ENCODE measurements at regions not wholly inside any gene's neighbourhood (a gene's known extent, or its start where the extent isn't known, plus 50 kb on each side); places are given as distances from the start of the nearest gene placed in this dataset.

DNA sequence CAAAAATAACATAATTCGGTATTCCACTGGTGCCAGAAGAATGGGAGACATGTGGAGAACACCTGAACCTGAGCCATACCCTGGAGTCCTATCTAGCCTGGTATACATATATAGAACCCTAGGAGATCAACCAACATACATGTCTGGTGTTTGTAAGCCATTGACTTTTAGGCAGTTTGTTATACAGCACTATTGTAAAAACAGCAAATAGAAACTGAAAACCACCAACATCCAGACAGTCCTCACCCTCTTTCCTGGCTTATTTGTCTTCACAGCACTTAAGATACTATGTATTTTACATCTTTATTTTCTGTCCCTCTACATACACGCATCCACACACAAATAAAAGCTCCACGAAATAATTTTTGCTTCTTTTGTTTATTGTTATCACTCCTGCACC, 404.2 kb upstream of the PMFBP1 start:
- Histone ChIP-seq H3K27me3 (replicated peaks in 1 of 4; ENCODE audit: control insufficient read depth in 3 of 4, extremely low read depth in 1 of 4, insufficient read depth in 3 of 4, low read length in 3 of 4) (no peaks in the 10 kb centered on the region), H2AK5ac (ENCODE audit: low read depth, low read length) (no peak overlapping the region), H3K18ac (ENCODE audit: extremely low read depth, low read length) (no peak overlapping the region), H3K4me3 (ENCODE audit: extremely low read depth in 1 of 4, insufficient read depth in 2 of 4, low read depth in 3 of 4, low read length in 4 of 4) (no peak overlapping the region), H3K79me1 (ENCODE audit: low read depth, low read length) (no peaks in the 10 kb centered on the region), H3K4me1 (replicated peaks in 1 of 4; ENCODE audit: control insufficient read depth in 3 of 4, insufficient read depth in 4 of 4, low read length in 3 of 4) (no peaks in the 10 kb centered on the region), H3K23me2 (ENCODE audit: low read depth, low read length) (no peaks in the 10 kb centered on the region), H3K14ac (ENCODE audit: insufficient read length) (no peak overlapping the region), H3K9me3 (ENCODE audit: insufficient read depth in 2 of 2, low read depth in 1 of 2, low read length in 1 of 2) (peaks cover 2 to 6% of the 10 kb centered on the region in 2 experiments; a peak in 1 of 4 replicates), H2BK15ac (ENCODE audit: low read length) (no peak overlapping the region), H3K4ac (replicated peaks; ENCODE audit: insufficient read length, low read depth, low read length) (no peak overlapping the region), H2AFZ (ENCODE audit: low read length) (no peak overlapping the region), H4K8ac (ENCODE audit: extremely low read depth, insufficient read depth, low read length) (no peak overlapping the region), H2BK5ac (ENCODE audit: low read depth, low read length) (no peak overlapping the region), H3K56ac (replicated peaks; ENCODE audit: insufficient read length, low read depth, low read length) (no peak overlapping the region), H4K91ac (replicated peaks; ENCODE audit: insufficient read length, low read length) (no peak overlapping the region), H4K20me1 (replicated peaks in 1 of 2; ENCODE audit: control insufficient read depth in 1 of 2, insufficient read depth in 2 of 2, low read length in 2 of 2) (no peaks in the 10 kb centered on the region), H2BK120ac (replicated peaks; ENCODE audit: low read depth, low read length) (no peak overlapping the region), H3K27ac (ENCODE audit: low read depth, low read length) (no peak overlapping the region), H3K79me2 (ENCODE audit: control insufficient read depth in 1 of 2, insufficient read depth in 2 of 2, low read length in 2 of 2) (no peaks in the 10 kb centered on the region; a peak in 1 of 4 replicates), H3K9ac (replicated peaks in 1 of 4; ENCODE audit: extremely low read depth in 1 of 4, low read depth in 3 of 4, low read length in 3 of 4) (no peak overlapping the region), H3K36me3 (ENCODE audit: control insufficient read depth in 2 of 4, insufficient read depth in 4 of 4, low read length in 3 of 4) (no peaks in the 10 kb centered on the region), H4K5ac (ENCODE audit: insufficient read length, low read depth, low read length) (no peak overlapping the region), H3K23ac (ENCODE audit: insufficient read length) (no peak overlapping the region), H2BK20ac (ENCODE audit: low read length) (no peak overlapping the region), H3K4me2 (ENCODE audit: insufficient read depth in 1 of 2, low read depth in 2 of 2, low read length in 2 of 2) (no peak overlapping the region), H2BK12ac (ENCODE audit: low read depth, low read length) (no peak overlapping the region)
- no peak for FAIRE-seq
- 80 to 100% methylated on average over 1 to 3 of the region's 3 CpGs for WGBS, 2 experiments (ENCODE audit: extremely low coverage in 1 of 2, insufficient coverage in 1 of 2, insufficient read length in 1 of 2, insufficient replicate concordance in 2 of 2, low coverage in 1 of 2, low lambda C conversion rate in 2 of 2, missing lambda C conversion rate in 1 of 2)
- DNase-seq (ENCODE audit: low read depth in 1 of 2, low spot score in 2 of 2), result no peak
- ChIA-PET CTCF (ENCODE audit: partially characterized antibody) (no interaction called here), POLR2A (ENCODE audit: partially characterized antibody) (no interaction called here)
- TF ChIP-seq NANOG (IDR thresholded peaks at IDR 0.05; ENCODE audit: insufficient read depth, low read depth, low read length, poor library complexity, severe bottlenecking) (no peak), TEAD4 (IDR thresholded peaks at IDR 0.05; ENCODE audit: low read depth, low read length) (no peak), JUN (IDR thresholded peaks at IDR 0.05; ENCODE audit: low read depth, low read length) (no peak), CEBPB (IDR thresholded peaks at IDR 0.05; ENCODE audit: low read depth, low read length) (no peak), EZH2 (IDR thresholded peaks at IDR 0.05; ENCODE audit: low read depth, low read length, severe bottlenecking) (no peak), CTBP2 (IDR thresholded peaks at IDR 0.05; ENCODE audit: borderline replicate concordance, insufficient read depth, insufficient read length, low read length) (no peak), HDAC2 (IDR thresholded peaks at IDR 0.05; ENCODE audit: borderline replicate concordance in 1 of 2, low read depth in 2 of 2, low read length in 2 of 2) (no peak), SP2 (IDR thresholded peaks at IDR 0.05; ENCODE audit: low read length) (no peak), SRF (IDR thresholded peaks at IDR 0.05; ENCODE audit: low read depth, low read length) (no peak), BCL11A (IDR thresholded peaks at IDR 0.05; ENCODE audit: low read depth in 2 of 2, low read length in 2 of 2) (no peak), SIRT6 (IDR thresholded peaks at IDR 0.05; ENCODE audit: low read length) (no peak), RAD21 (IDR thresholded peaks at IDR 0.05 in 1 of 2, conservative IDR thresholded peaks at IDR 0.05 in 1 of 2; ENCODE audit: low read depth in 2 of 2, low read length in 2 of 2) (no peak), GTF2F1 (IDR thresholded peaks at IDR 0.05; ENCODE audit: borderline replicate concordance, low read depth, low read length) (no peak), POLR2A (IDR thresholded peaks at IDR 0.05; ENCODE audit: control extremely low read depth in 1 of 2, low read depth in 2 of 2, low read length in 2 of 2) (no peak), EGR1 (IDR thresholded peaks at IDR 0.05; ENCODE audit: borderline replicate concordance, low read depth, low read length) (no peak), KDM1A (IDR thresholded peaks at IDR 0.05; ENCODE audit: borderline replicate concordance, low read length) (no peak)
